HuH-7.5 (cell line): ENCODE measurements at regions not wholly inside any gene's neighbourhood (a gene's known extent, or its start where the extent isn't known, plus 50 kb on each side); places are given as distances from the start of the nearest gene placed in this dataset.

ENCODE experiments used
- DNase-seq: peaks from one replicate; pipeline ENCODE4 v3.0.0; 2011; ENCODE audit warnings: low spot score

DNA sequence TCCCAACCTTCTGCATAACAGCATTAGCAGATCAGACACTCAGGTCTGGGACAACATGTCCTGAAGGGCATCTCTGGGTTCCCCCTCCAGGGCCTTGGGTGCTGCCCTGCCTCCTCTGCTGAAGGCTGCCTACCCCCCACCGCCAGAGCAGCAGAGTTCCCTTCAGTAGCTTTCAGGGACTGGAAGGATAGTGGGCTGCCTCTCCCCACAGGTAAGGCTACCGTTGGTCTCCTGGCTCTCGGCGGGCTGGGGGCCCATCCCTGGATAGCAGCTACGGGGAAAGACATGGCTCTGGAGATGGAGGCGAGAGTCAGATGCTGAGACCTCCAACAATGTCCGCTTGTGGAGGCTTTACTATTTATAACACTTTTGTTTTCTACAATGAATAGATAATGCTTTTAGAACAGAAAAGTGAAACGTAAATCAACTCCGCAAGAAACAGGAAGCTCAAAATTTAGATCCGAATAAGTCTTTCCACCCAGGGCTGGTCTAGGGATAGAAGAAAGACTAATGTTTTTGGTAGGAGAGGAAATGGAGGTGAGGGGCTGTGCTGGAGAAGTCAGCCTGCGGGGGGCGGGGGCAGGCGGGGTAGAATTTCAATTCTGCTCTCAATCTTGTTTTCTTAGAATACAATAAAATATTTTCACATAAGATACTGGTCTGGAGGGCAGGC, 58.4 kb downstream of the ARL4C start:
- DNase-seq, result no peak

DNA sequence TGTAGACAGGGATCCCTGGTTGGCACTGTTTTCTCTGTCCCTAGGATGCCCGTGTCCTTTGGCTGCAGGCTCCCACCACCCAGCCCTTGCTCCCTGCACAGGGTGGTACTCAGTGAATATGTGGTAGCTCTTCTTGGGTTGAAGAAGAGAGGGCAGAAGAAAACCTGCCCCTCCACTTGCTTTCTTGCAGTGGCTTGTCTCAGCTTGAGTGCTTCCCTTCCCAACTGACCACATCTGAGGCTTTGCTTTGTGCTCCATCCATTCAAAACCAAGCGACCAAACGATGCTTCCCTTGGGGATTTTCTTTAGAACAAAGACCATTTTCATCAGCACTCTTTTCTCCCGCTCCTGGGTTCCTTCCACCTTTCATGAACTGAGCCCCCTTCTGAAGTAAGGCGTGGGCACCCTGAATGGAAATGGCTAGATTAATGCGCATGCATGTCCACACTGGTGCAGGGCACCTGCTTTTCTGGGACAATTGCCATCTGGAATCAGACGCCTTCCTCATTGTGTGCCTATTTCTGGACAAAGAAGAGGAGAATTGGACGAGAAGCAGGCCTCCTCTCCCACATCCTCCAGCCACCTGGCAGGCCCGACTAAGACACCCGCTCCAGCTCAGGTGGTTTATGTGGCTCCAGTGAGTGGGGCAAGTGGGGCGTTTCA, 59.1 kb downstream of the ARL4C start:
- no peak for DNase-seq

GRCh38 chr2:234436482-234436837, 60.4 kb downstream of the ARL4C start:
- DNase-seq, result no peak

DNA sequence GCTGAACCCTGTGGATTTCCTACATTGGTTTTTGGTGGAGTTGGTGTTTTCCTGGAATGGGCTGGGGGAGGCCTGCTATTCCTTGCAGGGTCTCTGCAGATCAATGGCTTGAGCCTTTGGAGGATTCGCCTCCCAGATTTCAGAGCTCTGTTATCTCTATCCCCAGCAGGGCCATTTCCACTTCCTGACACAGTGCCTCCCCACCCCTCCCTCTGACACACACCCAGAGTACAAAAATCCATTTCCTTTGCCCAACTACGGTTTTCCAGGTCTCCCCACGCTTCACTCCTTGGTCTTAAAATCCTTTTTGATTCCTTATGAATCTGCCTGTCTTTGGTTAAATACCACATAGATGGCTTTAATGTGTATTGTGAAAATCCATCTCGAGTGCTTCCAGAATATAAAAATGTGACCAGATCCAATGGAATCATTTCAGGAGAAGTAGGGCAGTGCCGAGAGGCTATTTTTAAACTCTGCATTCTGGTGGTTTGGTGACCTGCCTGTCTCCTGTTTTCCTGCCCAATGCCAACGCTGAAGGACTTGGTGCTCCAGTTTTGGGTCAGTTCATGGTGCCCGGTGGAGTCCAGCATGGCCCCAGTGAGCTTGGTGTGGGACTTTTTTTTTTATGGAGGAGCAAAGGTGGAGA, 60.9 kb downstream of the ARL4C start:
- no peak for DNase-seq

- DNase-seq, result no peak
Measured at GRCh38 chr2:234433201-234433600, 63.7 kb downstream of the ARL4C start.

DNA sequence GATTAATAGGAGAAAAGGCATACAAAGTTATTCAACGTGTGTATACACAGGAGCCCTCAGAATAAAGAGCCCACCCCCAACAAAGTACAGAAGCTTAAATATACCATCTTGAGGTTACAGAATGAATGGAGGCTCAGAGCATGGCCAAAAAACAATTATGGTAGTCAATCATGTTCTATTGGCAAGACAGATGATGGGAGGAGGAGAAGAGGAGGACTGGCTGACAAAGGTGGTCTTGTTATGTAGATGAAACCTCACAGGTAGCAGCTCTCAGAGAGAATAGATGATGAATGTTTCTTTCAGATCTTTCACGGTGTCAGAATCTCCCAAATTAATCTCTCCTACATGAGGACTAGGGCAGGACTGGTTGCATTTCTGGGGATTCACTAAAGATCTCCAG, 66.0 kb downstream of the ARL4C start:
- DNase-seq, result no peak

DNA sequence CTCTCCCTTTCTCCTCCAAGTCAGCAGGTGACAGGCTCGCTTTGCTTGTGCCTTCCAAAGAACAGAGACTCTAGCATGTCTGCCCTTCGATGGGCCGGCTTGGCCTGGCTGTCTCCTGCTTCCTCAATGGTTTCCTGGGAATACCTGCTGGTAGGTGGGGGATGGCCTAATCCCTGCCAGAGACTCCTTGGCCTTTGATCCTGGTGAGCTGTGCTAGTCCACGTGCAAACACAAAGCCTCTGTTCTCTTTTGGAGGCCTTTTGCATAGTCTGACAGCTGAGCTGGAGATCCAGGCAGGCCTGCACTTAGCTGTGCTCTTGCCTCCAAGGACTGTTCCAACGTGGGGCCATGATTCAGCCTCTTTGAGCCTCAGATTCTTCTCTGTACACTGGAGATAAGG, 67.6 kb downstream of the ARL4C start:
- DNase-seq, result no peak

GRCh38 chr2:234427081-234428061, 69.5 kb downstream of the ARL4C start:
- no peak for DNase-seq

DNA sequence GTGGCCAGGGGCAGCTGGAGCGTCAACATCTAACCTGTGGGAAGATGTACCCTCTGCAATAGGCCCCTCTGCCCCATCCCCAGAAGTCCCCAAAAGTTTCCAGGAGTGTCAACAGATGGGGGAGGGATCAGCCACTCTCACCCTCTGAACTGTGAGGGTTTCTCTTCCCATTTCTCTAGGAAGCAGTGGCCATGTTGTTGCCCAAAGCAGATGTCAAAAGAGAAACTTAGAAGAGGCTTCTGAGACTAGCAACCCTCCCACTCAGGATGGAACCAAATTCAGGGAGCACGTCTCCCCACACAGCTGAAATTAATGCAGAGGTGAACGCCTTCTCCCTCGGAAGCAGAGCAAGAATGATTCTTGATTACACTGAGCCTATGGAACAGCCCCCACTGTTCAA, 70.3 kb downstream of the ARL4C start:
- no peak for DNase-seq

DNA sequence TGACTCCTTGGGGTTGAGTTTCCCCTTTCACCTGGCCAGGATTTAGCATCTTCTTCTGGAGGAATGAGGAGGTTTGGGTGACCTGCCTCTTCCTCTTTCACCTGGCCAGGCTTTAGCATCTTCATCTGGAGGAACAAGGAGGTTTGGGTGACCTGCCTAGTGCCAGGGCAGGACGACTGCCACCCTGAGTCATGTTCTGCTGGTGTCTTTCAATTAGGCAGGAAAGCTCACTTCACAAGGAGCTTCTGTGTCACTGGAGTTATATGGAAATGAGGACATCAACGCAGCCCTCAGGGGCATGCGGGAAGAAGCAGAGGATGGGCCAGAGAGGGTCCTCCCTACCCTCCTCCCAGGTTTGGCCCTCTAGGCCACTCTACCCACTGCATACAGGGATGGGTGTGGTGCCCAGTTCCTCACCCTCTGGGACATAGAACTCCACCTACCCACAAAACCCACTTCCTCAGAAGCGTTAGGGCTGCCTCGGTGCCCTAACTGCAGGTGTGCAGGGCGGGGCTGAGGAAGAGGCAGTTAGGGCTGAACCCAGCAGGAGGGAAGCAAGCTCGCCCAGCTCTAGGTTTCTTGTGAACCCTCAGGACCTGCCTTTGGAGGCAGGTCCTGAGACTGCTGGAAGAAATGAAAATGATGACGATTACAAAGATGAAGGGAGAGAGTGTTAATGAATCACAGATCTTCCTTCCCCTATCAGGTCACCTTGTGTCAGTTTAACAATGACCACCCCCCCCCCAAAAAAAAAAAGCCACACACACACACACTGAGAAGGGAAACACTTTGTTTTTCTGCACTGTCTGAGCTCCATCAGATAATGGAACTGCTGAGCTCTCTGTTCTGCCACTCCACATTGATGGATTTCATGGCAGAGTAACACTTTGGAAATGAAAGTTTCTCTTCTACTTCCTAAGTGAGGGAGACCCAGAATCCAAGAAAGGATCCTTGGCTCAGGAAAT, 71.0 kb downstream of the ARL4C start:
- DNase-seq, result no peak

- DNase-seq, result no peak
Measured at GRCh38 chr2:234423884-234424283, 73.0 kb downstream of the ARL4C start.

DNA sequence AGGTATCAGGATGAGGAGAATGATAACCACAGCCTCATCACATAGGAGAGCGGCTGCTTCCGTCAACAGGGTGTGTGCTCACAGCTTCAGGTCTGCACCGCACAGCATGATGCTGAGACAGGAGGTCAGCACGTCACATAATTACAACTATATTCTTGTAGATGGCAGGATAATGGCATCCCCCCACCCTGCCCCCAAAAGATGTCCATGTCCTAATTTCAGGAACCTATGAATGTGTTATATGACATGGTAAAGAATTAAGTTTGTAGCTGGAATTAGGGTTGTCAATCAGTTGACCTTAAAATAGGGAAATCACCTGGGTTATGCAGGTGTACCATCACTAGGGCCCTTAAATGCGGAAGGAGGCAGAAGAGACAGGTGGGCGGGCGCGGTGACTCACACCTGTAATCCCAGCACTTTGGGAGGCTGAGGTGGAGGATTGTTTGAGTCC, 73.9 kb downstream of the ARL4C start:
- no peak for DNase-seq

- peak; percentile 20 for DNase-seq
Measured at GRCh38 chr2:234422273-234422732, 74.6 kb downstream of the ARL4C start.

DNA sequence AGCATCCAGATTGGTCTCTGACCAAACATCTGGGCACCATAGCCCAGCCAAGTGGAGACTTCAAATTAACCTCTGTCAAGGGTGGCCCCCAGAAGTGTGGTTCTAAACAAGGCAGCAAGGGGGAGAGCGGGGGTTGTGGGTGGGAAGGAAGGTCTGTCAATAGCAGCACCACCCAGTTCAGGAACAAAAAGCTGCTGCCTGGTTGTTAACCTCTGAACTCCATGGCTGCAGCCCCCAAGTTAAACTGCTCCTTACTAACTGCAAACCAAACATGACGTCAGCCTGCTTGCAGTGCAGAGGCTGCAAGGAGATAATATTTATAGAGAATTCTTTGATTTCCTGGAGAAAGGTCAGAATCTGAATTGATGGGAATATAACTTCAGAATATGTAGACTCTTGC, 76.5 kb downstream of the ARL4C start:
- no peak for DNase-seq

GRCh38 chr2:234419726-234420125, 77.2 kb downstream of the ARL4C start:
- no peak for DNase-seq

GRCh38 chr2:234415706-234416105, 81.2 kb downstream of the ARL4C start:
- DNase-seq, result no peak

DNA sequence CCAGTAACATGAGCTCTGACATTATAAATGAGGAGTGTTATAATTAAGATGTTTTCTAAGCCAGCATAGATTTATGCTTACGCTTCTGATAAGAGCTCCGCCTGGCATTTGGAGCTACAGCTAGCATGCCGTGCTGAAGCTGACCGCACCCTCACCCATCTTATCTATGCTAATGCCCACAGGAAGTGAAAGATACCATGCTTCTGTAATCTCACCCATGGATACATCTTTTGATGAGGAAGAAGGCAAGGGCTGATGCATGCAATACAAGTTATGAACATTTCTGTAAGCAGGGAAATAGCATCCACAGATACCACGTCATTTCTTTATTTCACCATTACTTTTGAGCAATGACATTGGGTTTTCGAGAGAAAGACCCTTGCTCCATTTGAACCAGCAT, 82.3 kb downstream of the ARL4C start:
- DNase-seq, result no peak

DNA sequence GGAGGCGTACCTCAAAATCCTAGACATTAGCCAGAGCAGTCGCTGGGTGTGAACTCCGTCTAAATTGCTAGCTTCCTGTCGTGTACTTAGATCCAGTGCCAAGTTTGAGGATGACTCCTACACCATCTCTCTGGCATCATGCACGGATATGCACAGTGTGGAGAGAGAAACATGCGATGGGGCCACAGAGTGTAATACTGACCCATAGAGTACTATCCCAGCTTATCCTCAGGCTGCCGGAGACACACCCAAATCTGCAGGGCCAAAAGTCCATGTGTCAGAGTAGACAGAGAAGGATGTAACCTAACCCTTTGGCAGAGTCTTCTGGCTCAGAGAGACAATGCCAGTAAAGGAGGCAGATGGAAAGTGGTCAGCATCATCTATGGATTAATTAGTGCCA, 84.2 kb downstream of the ARL4C start:
- no peak for DNase-seq

DNA sequence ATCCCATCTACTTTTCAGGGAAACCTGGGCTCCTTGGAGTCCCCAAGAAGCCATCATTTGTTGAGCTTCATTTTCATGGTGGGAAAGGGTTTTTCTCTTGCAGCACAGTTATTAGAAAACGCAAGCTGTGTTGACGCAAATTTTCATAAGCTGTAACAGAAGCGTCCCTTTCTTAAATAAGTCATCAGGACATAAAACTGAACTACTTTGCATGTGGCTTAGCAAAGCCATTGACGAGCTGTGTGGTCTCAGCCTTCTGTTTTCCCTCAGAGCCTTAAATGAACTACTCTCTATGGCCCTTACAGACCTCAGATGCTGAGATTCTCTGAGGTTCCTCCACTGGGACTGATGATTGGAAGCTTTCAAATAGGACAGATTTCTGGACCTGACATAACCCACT, 85.1 kb downstream of the ARL4C start:
- no peak for DNase-seq

DNA sequence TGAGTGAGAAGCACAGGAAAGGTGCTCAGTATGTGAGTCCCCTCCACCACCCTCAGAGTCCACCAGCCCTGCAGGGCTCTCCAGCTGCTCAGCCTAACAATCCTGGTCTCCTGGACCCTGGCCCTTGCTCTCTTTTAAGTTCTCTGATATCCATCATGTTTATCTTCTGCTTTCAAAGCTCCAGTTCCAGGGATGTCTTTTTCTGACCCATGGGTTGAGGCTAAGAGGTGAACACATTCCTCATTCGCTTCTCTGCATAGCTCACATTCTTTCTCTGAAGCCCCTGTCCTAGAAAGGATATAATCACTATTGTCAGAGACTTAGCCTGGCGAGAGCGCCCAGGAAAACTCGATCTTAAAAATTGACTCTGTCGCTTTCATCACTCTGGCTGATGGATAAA, 86.4 kb downstream of the ARL4C start:
- DNase-seq, result no peak

DNA sequence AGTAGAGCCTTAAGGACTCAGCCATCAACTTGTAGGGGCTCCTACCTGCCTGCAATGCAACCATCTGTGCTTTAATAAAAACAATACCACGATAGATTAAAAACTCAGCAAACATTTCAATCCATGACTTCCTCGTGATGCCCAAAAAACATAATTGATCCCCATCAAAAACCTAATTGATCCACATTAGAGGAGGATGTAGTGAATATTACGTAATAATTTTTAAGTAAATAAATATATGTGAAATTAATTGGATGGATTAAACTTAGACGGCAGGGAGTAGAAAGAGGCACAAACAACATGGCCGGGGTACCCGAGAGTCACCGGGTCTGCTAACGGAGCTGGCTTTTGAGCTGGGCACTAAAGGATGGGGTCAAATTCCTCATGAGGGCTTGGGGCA, 87.3 kb downstream of the ARL4C start:
- DNase-seq, result no peak
